Neural crest cell (in vitro differentiated cells): ENCODE measurements at regions not wholly inside any gene's neighbourhood (a gene's known extent, or its start where the extent isn't known, plus 50 kb on each side); places are given as distances from the start of the nearest gene placed in this dataset.

Experiments used
- DNase-seq: peaks from one replicate; pipeline ENCODE4 v3.0.0; 2021; ENCODE audit warnings: low read depth, mixed read lengths, low spot score
- H3K27ac Mint-ChIP-seq: one replicate; pipeline ENCODE4 v1.8.0; 2021; ENCODE audit warnings: mild to moderate bottlenecking, mixed read lengths; ENCODE audit not compliant: unreplicated experiment
- H3K27me3 Mint-ChIP-seq: 2 replicates; pipeline ENCODE4 v1.8.0; 2021; ENCODE audit warnings: low read depth, mild to moderate bottlenecking, mixed read lengths
- H3K36me3 Mint-ChIP-seq: 2 replicates; pipeline ENCODE4 v1.8.0; 2021; ENCODE audit warnings: low read depth, mild to moderate bottlenecking, mixed read lengths
- H3K4me1 Mint-ChIP-seq: 2 replicates; pipeline ENCODE4 v1.8.0; 2021; ENCODE audit warnings: mixed read lengths
- H3K4me3 Mint-ChIP-seq: one replicate; pipeline ENCODE4 v1.8.0; 2021; ENCODE audit warnings: mild to moderate bottlenecking, mixed read lengths
- H3K9me3 Mint-ChIP-seq: 2 replicates; pipeline ENCODE4 v1.8.0; 2021; ENCODE audit warnings: mixed read lengths
- CTCF ChIP-seq: fragments of 200-600 bp; sonication (generic); conservative IDR thresholded peaks from 2 replicates; pipeline ENCODE4 v1.5.0; 2021; ENCODE audit warnings: antibody characterized with exemption, mild to moderate bottlenecking

DNA sequence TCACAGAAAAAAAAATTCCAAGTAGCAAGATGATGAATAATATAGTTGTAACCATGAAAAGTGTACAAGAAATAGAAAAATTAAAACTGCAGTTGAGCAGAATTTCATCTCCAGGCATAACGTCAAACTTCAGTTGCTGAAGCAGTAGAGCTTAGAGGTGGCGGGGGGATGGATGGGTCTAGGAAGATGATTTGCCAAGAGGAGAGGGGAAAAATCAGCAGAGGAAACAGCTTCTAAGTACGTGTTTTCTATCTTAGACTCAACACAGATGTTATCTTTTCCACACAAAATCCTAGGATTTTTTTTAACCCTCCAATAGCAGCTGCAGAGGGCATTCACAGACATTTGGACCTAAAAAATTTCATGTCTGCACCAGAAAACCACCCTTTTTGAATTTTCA lies 136.0 kb downstream of the OPN5 start:
- no peak for DNase-seq
- Mint-ChIP-seq H3K27ac (no peak overlapping the region), H3K36me3 (no peaks in the 10 kb centered on the region), H3K9me3 (peaks cover 6% of the 10 kb centered on the region), H3K4me1 (peaks cover 19% of the 10 kb centered on the region), H3K27me3 (no peaks in the 10 kb centered on the region), H3K4me3 (no peak overlapping the region)
- TF ChIP-seq CTCF = no peak

- Mint-ChIP-seq H3K9me3 (peaks cover 4% of the 10 kb centered on the region), H3K27me3 (no peaks in the 10 kb centered on the region), H3K4me1 (peaks cover 12% of the 10 kb centered on the region), H3K36me3 (no peaks in the 10 kb centered on the region), H3K27ac (no peak overlapping the region), H3K4me3 (no peak overlapping the region)
- no peak for TF ChIP-seq CTCF
- no peak for DNase-seq
These were observed 135.4 kb downstream of the OPN5 start for GRCh38 chr6:47917202-47917601.

DNA sequence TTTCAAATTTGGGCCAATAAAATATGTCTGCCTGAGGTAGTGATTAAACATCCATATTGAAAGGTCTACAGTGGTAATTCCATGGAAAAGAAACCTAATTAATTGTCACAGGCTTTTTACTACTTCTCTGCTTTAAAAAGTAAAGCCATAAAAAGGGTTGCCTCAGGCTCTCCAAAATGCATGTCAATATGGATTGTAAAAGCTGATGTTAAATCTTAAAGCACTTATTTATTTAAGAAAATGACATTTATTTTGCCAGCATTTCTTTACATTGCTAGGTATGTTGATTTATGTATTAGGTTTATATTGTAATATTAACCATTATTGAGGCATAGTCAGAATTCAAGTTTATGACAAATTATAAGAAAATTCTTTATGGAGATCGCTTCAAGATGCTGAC lies 133.2 kb downstream of the OPN5 start:
- H3K4me1 Mint-ChIP-seq = peaks cover 9% of the 10 kb centered on the region
- H3K27me3 Mint-ChIP-seq = no peaks in the 10 kb centered on the region
- no peak for DNase-seq
- H3K27ac Mint-ChIP-seq = no peak overlapping the region
- TF ChIP-seq CTCF = no peak
- H3K4me3 Mint-ChIP-seq = no peak overlapping the region
- peaks cover 1% of the 10 kb centered on the region for H3K9me3 Mint-ChIP-seq
- H3K36me3 Mint-ChIP-seq = no peaks in the 10 kb centered on the region

DNA sequence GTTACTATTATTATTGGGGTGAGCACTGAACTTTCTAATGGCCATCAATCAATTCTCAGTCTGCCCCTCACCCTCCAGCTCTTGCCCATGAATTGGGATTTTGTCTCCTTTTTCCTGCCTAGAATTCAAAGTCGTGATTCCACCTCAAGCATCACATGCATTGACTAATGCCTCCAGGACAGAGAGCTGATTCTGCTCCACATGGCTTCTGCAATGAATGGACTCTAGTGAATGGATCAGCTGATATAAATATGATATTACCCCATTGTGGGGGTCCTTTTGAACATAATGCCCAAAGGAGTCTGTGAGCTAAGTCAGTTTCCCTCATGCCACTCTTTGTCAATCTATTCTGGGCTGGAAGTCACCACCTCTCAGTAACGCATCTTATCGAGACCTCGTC lies 126.4 kb downstream of the OPN5 start:
- Mint-ChIP-seq H3K27ac (no peak overlapping the region), H3K4me3 (no peak overlapping the region), H3K27me3 (no peaks in the 10 kb centered on the region), H3K36me3 (no peaks in the 10 kb centered on the region), H3K9me3 (no peaks in the 10 kb centered on the region), H3K4me1 (no peaks in the 10 kb centered on the region)
- TF ChIP-seq CTCF = no peak
- no peak for DNase-seq

GRCh38 chr6:47905717-47906116 lies 123.9 kb downstream of the OPN5 start:
- H3K36me3 Mint-ChIP-seq = no peaks in the 10 kb centered on the region
- TF ChIP-seq CTCF = no peak
- no peaks in the 10 kb centered on the region for H3K4me1 Mint-ChIP-seq
- DNase-seq = no peak
- no peak overlapping the region for H3K27ac Mint-ChIP-seq
- H3K4me3 Mint-ChIP-seq = no peak overlapping the region
- no peaks in the 10 kb centered on the region for H3K27me3 Mint-ChIP-seq
- no peaks in the 10 kb centered on the region for H3K9me3 Mint-ChIP-seq

DNA sequence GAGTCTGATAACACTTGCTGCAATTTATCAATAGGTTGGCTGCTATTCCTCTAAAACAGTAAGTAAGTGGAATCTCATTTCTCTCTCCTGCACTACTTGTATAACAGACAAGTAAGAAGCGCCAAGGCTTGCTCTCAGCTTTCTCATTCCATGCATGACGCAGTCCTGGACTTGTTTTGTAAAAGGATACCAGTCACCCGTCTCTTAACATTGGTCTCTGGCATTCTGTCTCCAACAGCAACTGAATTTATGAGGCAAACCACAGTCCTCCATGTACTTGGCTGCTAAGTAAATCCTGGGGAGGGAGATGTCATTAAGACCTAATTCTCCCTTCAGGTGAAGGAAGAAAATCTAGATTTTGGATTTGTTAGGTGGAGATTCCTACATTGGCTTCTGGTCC lies 115.4 kb downstream of the OPN5 start:
- Mint-ChIP-seq H3K4me1 (no peaks in the 10 kb centered on the region), H3K27ac (no peak overlapping the region), H3K9me3 (no peaks in the 10 kb centered on the region), H3K4me3 (no peak overlapping the region), H3K36me3 (no peaks in the 10 kb centered on the region), H3K27me3 (no peaks in the 10 kb centered on the region)
- TF ChIP-seq CTCF = no peak
- DNase-seq = no peak
